ENCODE measurements at regions not wholly inside any gene's neighbourhood (a gene's known extent, or its start where the extent isn't known, plus 50 kb on each side); places are given as distances from the start of the nearest gene placed in this dataset.

DNA sequence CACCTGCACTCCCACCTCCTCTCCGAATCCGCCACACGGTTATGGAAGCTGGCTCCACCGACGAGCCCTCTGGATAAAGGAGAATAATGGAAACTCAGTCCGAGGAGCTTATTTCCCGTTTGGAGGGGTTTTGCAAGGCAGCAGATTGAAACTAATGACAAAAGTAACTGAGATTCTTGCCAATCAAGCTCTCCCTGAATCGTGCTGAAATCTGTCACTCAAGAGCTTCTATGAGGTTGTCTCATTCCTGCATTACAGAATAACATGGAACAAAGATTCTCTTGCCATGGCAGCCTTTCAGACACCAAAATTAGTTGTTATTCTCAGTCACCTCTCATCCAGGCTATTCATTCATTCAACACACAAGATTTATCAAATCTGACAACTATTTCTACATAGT lies 405.9 kb downstream of the SOX9 start:
- no peak for TF ChIP-seq CREB5 (CRISPR knock-in tag; IDR thresholded peaks at IDR 0.05; ENCODE audit: low read depth)
- no peak for TF ChIP-seq RARB (CRISPR knock-in tag; IDR thresholded peaks at IDR 0.05)
- no peak for TF ChIP-seq ZNF70 (CRISPR knock-in tag; IDR thresholded peaks at IDR 0.05)
